Transverse colon (tissue), 4 donors: ENCODE measurements at regions not wholly inside any gene's neighbourhood (a gene's known extent, or its start where the extent isn't known, plus 50 kb on each side); places are given as distances from the start of the nearest gene placed in this dataset.

Experiments
- EP300 ChIP-seq: sonication (generic); formaldehyde crosslinking; IDR thresholded peaks from one replicate; pipeline ENCODE4 v1.6.1; 2017; ENCODE audit warnings: antibody characterized with exemption, low read depth
- POLR2A ChIP-seq: fragments of 450-650 bp; IDR thresholded peaks from one replicate; pipeline ENCODE4 v1.6.1; 2016; ENCODE audit warnings: antibody characterized with exemption, mild to moderate bottlenecking, moderate library complexity
- POLR2AphosphoS5 ChIP-seq, 3 donors: sonication (generic); formaldehyde crosslinking; IDR thresholded peaks; one replicate each; pipeline ENCODE4 v1.6.1; 2016; ENCODE audit warnings: antibody characterized with exemption in 3 of 3
- TF ChIP-seq, protein P1 (sequence below), 5 experiments: fragments of 200-600 bp in 3 of 5; fragments of 450-650 bp in 2 of 5; sonication (generic) in 3 of 5; IDR thresholded peaks; 1 replicate in 2 of 5; 2 replicates in 3 of 5; pipeline ENCODE4 v1.5.1; 2016 to 2017; ENCODE audit warnings: antibody characterized with exemption in 5 of 5, inconsistent platforms in 3 of 5, mild to moderate bottlenecking in 2 of 5, moderate library complexity in 1 of 5

DNA sequence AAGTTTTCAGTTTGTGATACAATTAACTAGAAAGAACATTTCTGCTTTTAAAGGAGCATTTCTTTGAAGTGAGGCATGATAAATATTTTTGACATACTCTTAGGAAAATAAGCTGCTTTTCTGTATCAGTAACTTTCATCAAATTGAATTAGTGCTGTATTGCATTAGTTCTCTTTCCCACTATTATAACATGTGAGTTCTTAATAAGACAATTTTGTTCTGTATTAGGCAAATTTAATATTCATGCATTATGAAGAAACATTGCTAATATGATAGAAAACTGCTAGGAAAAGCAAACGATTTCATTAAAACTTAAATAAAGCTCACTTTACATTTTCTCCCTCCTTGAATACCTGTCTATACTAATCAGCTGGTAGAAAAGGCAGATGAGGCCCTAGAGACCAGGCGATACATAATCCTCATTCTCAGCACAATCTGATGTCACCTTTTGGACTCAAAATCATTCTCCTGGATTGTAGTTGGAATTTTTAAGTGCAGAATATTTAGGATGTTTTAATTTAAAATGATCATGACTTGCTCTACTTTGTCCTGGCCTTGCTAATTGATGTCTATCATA, 1636.8 kb downstream of the PCDH9 start:
- TF ChIP-seq, protein P1, sequence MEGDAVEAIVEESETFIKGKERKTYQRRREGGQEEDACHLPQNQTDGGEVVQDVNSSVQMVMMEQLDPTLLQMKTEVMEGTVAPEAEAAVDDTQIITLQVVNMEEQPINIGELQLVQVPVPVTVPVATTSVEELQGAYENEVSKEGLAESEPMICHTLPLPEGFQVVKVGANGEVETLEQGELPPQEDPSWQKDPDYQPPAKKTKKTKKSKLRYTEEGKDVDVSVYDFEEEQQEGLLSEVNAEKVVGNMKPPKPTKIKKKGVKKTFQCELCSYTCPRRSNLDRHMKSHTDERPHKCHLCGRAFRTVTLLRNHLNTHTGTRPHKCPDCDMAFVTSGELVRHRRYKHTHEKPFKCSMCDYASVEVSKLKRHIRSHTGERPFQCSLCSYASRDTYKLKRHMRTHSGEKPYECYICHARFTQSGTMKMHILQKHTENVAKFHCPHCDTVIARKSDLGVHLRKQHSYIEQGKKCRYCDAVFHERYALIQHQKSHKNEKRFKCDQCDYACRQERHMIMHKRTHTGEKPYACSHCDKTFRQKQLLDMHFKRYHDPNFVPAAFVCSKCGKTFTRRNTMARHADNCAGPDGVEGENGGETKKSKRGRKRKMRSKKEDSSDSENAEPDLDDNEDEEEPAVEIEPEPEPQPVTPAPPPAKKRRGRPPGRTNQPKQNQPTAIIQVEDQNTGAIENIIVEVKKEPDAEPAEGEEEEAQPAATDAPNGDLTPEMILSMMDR (IDR thresholded peaks at IDR 0.05) = no peak
- TF ChIP-seq POLR2A (no peak), EP300 (no peak), POLR2AphosphoS5 (IDR thresholded peaks at IDR 0.05) (no peak)
